ENCODE measurements at regions not wholly inside any gene's neighbourhood (a gene's known extent, or its start where the extent isn't known, plus 50 kb on each side); places are given as distances from the start of the nearest gene placed in this dataset.

DNA sequence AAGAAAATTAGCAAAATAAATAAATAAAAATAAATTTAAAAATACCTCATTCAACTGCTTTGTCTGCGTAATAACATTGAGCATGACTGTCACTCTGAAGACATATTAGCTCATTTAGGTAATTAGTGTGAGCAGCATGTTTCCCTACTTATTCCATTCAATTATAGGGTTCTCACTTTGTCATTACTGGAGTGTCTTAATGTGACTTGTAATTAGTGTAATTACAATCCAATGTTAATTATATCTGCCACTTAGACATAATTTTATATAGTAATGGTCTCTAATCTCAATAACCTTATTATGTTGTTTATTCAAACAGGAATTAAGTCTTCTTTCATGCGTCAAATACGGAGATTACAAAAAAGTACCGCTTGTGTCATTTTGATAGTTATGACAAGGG is 893.9 kb upstream of the ACVR2A start:
- ChIA-PET RAD21 (ENCODE audit: low non-redundant PET in 1 of 2, low total read pairs in 2 of 2, uncharacterized antibody in 2 of 2, unreplicated experiment in 2 of 2) (no interaction called here), CTCF (no interaction called here), POLR2A (no interaction called here)
- H3K27ac ChIP-seq (ENCODE audit: low read depth, low read length), result no peak overlapping the region
- H3K9me3 ChIP-seq (ENCODE audit: control insufficient read depth in 1 of 2, insufficient read depth in 1 of 2, low read depth in 1 of 2, low read length in 2 of 2), result no peaks in the 10 kb centered on the region
- no peak overlapping the region for H2AFZ ChIP-seq (ENCODE audit: low read depth, low read length, poor library complexity, severe bottlenecking)
- DNase-seq (ENCODE audit: low read depth, low spot score) (no peak), ATAC-seq (no peak)
- BruUV-seq (replicated peaks), result no TSS peak
- no peaks in the 10 kb centered on the region for H3K9me2 ChIP-seq (ENCODE audit: insufficient read depth)
- H3K4me3 ChIP-seq (replicated peaks in 1 of 2; ENCODE audit: low read depth in 1 of 2, low read length in 2 of 2), result no peak overlapping the region
- H3K79me2 ChIP-seq (ENCODE audit: insufficient read depth, low read length), result no peaks in the 10 kb centered on the region
- H3K36me3 ChIP-seq (ENCODE audit: control insufficient read depth in 1 of 2, insufficient read depth in 2 of 2, low read length in 2 of 2), result no peaks in the 10 kb centered on the region
- H4K20me1 ChIP-seq (ENCODE audit: insufficient read depth), result no peaks in the 10 kb centered on the region
- TF ChIP-seq POLR2AphosphoS5 (IDR thresholded peaks at IDR 0.05; ENCODE audit: low read depth, low read length), result no peak
- no peak for TF ChIP-seq EZH2 (IDR thresholded peaks at IDR 0.05)
- TF ChIP-seq RAD21 (IDR thresholded peaks at IDR 0.05; ENCODE audit: low read depth), result no peak
- TF ChIP-seq SIN3A (IDR thresholded peaks at IDR 0.05; ENCODE audit: low read depth), result no peak
- TF ChIP-seq, protein P1, sequence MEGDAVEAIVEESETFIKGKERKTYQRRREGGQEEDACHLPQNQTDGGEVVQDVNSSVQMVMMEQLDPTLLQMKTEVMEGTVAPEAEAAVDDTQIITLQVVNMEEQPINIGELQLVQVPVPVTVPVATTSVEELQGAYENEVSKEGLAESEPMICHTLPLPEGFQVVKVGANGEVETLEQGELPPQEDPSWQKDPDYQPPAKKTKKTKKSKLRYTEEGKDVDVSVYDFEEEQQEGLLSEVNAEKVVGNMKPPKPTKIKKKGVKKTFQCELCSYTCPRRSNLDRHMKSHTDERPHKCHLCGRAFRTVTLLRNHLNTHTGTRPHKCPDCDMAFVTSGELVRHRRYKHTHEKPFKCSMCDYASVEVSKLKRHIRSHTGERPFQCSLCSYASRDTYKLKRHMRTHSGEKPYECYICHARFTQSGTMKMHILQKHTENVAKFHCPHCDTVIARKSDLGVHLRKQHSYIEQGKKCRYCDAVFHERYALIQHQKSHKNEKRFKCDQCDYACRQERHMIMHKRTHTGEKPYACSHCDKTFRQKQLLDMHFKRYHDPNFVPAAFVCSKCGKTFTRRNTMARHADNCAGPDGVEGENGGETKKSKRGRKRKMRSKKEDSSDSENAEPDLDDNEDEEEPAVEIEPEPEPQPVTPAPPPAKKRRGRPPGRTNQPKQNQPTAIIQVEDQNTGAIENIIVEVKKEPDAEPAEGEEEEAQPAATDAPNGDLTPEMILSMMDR (IDR thresholded peaks at IDR 0.05 in 2 of 3, conservative IDR thresholded peaks at IDR 0.05 in 1 of 3; ENCODE audit: borderline replicate concordance in 1 of 3, insufficient read depth in 1 of 3, low read depth in 2 of 3, low read length in 2 of 3), result no peak
- TF ChIP-seq, protein P2, sequence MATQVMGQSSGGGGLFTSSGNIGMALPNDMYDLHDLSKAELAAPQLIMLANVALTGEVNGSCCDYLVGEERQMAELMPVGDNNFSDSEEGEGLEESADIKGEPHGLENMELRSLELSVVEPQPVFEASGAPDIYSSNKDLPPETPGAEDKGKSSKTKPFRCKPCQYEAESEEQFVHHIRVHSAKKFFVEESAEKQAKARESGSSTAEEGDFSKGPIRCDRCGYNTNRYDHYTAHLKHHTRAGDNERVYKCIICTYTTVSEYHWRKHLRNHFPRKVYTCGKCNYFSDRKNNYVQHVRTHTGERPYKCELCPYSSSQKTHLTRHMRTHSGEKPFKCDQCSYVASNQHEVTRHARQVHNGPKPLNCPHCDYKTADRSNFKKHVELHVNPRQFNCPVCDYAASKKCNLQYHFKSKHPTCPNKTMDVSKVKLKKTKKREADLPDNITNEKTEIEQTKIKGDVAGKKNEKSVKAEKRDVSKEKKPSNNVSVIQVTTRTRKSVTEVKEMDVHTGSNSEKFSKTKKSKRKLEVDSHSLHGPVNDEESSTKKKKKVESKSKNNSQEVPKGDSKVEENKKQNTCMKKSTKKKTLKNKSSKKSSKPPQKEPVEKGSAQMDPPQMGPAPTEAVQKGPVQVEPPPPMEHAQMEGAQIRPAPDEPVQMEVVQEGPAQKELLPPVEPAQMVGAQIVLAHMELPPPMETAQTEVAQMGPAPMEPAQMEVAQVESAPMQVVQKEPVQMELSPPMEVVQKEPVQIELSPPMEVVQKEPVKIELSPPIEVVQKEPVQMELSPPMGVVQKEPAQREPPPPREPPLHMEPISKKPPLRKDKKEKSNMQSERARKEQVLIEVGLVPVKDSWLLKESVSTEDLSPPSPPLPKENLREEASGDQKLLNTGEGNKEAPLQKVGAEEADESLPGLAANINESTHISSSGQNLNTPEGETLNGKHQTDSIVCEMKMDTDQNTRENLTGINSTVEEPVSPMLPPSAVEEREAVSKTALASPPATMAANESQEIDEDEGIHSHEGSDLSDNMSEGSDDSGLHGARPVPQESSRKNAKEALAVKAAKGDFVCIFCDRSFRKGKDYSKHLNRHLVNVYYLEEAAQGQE (IDR thresholded peaks at IDR 0.05; ENCODE audit: low read depth), result no peak
- TF ChIP-seq ZFX (IDR thresholded peaks at IDR 0.05), result no peak
- no peak for TF ChIP-seq TCF7L2 (IDR thresholded peaks at IDR 0.05; ENCODE audit: borderline replicate concordance, extremely low read depth, insufficient read depth, insufficient read length)
- TF ChIP-seq JUND (IDR thresholded peaks at IDR 0.05), result no peak
- no peak for TF ChIP-seq POLR2A (IDR thresholded peaks at IDR 0.05; ENCODE audit: borderline replicate concordance, extremely low read depth, insufficient read depth, insufficient read length)
- TF ChIP-seq EZH2phosphoT487 (IDR thresholded peaks at IDR 0.05; ENCODE audit: borderline replicate concordance), result no peak
- TF ChIP-seq, protein P3, sequence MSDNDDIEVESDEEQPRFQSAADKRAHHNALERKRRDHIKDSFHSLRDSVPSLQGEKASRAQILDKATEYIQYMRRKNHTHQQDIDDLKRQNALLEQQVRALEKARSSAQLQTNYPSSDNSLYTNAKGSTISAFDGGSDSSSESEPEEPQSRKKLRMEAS (IDR thresholded peaks at IDR 0.05), result no peak
- no peak for TF ChIP-seq EGR1 (IDR thresholded peaks at IDR 0.05; ENCODE audit: low read depth)
- no peak for TF ChIP-seq FOSL1 (IDR thresholded peaks at IDR 0.05; ENCODE audit: low read depth)
- TF ChIP-seq, protein P4, sequence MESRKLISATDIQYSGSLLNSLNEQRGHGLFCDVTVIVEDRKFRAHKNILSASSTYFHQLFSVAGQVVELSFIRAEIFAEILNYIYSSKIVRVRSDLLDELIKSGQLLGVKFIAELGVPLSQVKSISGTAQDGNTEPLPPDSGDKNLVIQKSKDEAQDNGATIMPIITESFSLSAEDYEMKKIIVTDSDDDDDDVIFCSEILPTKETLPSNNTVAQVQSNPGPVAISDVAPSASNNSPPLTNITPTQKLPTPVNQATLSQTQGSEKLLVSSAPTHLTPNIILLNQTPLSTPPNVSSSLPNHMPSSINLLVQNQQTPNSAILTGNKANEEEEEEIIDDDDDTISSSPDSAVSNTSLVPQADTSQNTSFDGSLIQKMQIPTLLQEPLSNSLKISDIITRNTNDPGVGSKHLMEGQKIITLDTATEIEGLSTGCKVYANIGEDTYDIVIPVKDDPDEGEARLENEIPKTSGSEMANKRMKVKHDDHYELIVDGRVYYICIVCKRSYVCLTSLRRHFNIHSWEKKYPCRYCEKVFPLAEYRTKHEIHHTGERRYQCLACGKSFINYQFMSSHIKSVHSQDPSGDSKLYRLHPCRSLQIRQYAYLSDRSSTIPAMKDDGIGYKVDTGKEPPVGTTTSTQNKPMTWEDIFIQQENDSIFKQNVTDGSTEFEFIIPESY (IDR thresholded peaks at IDR 0.05; ENCODE audit: extremely low read depth, insufficient replicate concordance, low read length), result no peak
- TF ChIP-seq SRF (IDR thresholded peaks at IDR 0.05; ENCODE audit: low read depth), result no peak
- TF ChIP-seq SP1 (IDR thresholded peaks at IDR 0.05; ENCODE audit: low read depth), result no peak
- TF ChIP-seq ZNF274 (IDR thresholded peaks at IDR 0.05; ENCODE audit: low read depth, low read length), result no peak
- no peak for TF ChIP-seq YY1 (IDR thresholded peaks at IDR 0.05; ENCODE audit: extremely low read depth, insufficient replicate concordance, low read depth, low read length)
- TF ChIP-seq CBX3 (IDR thresholded peaks at IDR 0.05; ENCODE audit: low read depth), result no peak
- H3K4me1 ChIP-seq (ENCODE audit: control insufficient read depth in 1 of 2, insufficient read depth in 2 of 2, low read length in 2 of 2), result no peaks in the 10 kb centered on the region
- intact Hi-C loops (cut with micrococcal nuclease), result no loop called here
- H3K4me2 ChIP-seq (ENCODE audit: low read length), result no peak overlapping the region
- no peak overlapping the region for H3K9ac ChIP-seq (ENCODE audit: low read length)
- no peaks in the 10 kb centered on the region for H3K27me3 ChIP-seq (ENCODE audit: insufficient read depth, low read length)
